D341Med (cell line): ENCODE measurements at regions not wholly inside any gene's neighbourhood (a gene's known extent, or its start where the extent isn't known, plus 50 kb on each side); places are given as distances from the start of the nearest gene placed in this dataset.

Experiments
- DNase-seq: peaks from one replicate; pipeline ENCODE4 v3.0.0; 2012; ENCODE audit warnings: low spot score

- DNase-seq, result no peak
These were observed 70.3 kb upstream of the DUSP10 start for GRCh38 chr1:221812088-221812752.

GRCh38 chr1:221810406-221810805, 68.5 kb upstream of the DUSP10 start:
- DNase-seq, result no peak

- DNase-seq, result no peak
These were observed 67.5 kb upstream of the DUSP10 start for GRCh38 chr1:221809091-221810029.

GRCh38 chr1:221806984-221807383, 65.1 kb upstream of the DUSP10 start:
- DNase-seq, result no peak

GRCh38 chr1:221806236-221806635, 64.3 kb upstream of the DUSP10 start:
- DNase-seq, result no peak

- no peak for DNase-seq
These were observed 63.2 kb upstream of the DUSP10 start for GRCh38 chr1:221805121-221805520.

- no peak for DNase-seq
These were observed 62.4 kb upstream of the DUSP10 start for GRCh38 chr1:221804303-221804702.

- no peak for DNase-seq
These were observed 60.1 kb upstream of the DUSP10 start for GRCh38 chr1:221801773-221802516.

- no peak for DNase-seq
These were observed 59.4 kb upstream of the DUSP10 start for GRCh38 chr1:221801251-221801661.

GRCh38 chr1:221800831-221801230, 58.9 kb upstream of the DUSP10 start:
- no peak for DNase-seq

- DNase-seq, result no peak
These were observed 55.6 kb upstream of the DUSP10 start for GRCh38 chr1:221797506-221797905.

- no peak for DNase-seq
These were observed 54.8 kb upstream of the DUSP10 start for GRCh38 chr1:221796700-221797099.

- no peak for DNase-seq
These were observed 53.5 kb upstream of the DUSP10 start for GRCh38 chr1:221795380-221795779.

- DNase-seq, result no peak
These were observed 53.0 kb upstream of the DUSP10 start for GRCh38 chr1:221794935-221795334.

- DNase-seq, result no peak
These were observed 52.3 kb upstream of the DUSP10 start for GRCh38 chr1:221794079-221794670.

GRCh38 chr1:221793439-221794078, 51.7 kb upstream of the DUSP10 start:
- DNase-seq, result no peak

- DNase-seq, result no peak
These were observed 50.0 kb upstream of the DUSP10 start for GRCh38 chr1:221791846-221792245.
